ENCODE measurements at regions not wholly inside any gene's neighbourhood (a gene's known extent, or its start where the extent isn't known, plus 50 kb on each side); places are given as distances from the start of the nearest gene placed in this dataset.

DNA sequence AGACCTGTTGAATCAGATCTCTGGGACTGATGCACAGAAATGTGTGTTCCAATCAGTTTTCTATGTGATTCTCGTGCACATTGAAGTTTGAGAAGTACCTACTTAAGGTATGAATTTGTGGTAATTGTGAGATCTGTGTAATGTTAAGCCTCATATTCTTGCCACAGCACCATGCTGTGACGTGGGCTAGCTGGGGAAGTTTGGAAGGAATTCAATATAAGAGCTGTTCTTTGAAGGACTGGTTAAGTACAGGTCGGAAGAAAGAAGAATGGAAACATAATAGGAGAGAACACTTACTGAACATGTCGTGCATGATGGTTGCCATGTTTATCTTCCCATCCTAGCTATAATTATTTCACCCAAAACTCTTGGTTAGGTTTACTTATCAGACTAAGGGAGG is 79.7 kb upstream of the CXXC4 start:
- TF ChIP-seq, protein P1, sequence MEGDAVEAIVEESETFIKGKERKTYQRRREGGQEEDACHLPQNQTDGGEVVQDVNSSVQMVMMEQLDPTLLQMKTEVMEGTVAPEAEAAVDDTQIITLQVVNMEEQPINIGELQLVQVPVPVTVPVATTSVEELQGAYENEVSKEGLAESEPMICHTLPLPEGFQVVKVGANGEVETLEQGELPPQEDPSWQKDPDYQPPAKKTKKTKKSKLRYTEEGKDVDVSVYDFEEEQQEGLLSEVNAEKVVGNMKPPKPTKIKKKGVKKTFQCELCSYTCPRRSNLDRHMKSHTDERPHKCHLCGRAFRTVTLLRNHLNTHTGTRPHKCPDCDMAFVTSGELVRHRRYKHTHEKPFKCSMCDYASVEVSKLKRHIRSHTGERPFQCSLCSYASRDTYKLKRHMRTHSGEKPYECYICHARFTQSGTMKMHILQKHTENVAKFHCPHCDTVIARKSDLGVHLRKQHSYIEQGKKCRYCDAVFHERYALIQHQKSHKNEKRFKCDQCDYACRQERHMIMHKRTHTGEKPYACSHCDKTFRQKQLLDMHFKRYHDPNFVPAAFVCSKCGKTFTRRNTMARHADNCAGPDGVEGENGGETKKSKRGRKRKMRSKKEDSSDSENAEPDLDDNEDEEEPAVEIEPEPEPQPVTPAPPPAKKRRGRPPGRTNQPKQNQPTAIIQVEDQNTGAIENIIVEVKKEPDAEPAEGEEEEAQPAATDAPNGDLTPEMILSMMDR (IDR thresholded peaks at IDR 0.05; ENCODE audit: borderline replicate concordance, extremely low read depth, low read length, poor library complexity, severe bottlenecking) = no peak
- no peak for TF ChIP-seq EZH2 (IDR thresholded peaks at IDR 0.05; ENCODE audit: borderline replicate concordance, low read depth, low read length, severe bottlenecking)

All from DND-41 (cell line).